Neuron (in vitro differentiated cells): ENCODE measurements at regions not wholly inside any gene's neighbourhood (a gene's known extent, or its start where the extent isn't known, plus 50 kb on each side); places are given as distances from the start of the nearest gene placed in this dataset.

Source experiments
- H2AFZ ChIP-seq: one replicate; pipeline ENCODE4 v1.6.1; 2013; ENCODE audit warnings: low read depth, mild to moderate bottlenecking, inconsistent platforms, low read length, moderate library complexity
- H3K27me3 ChIP-seq: one replicate; pipeline ENCODE4 v1.6.1; 2013; ENCODE audit warnings: low read length; ENCODE audit not compliant: insufficient read depth
- H3K36me3 ChIP-seq: one replicate; pipeline ENCODE4 v1.6.1; 2013; ENCODE audit warnings: low read length; ENCODE audit not compliant: insufficient read depth
- H3K4me1 ChIP-seq: one replicate; pipeline ENCODE4 v1.6.1; 2013; ENCODE audit warnings: low read length; ENCODE audit not compliant: insufficient read depth
- H3K4me3 ChIP-seq: 2 replicates; pipeline ENCODE4 v1.5.1; 2013; ENCODE audit warnings: mild to moderate bottlenecking, low read length, moderate library complexity
- H3K9me3 ChIP-seq: one replicate; pipeline ENCODE4 v1.6.1; 2013; ENCODE audit warnings: low read length

DNA sequence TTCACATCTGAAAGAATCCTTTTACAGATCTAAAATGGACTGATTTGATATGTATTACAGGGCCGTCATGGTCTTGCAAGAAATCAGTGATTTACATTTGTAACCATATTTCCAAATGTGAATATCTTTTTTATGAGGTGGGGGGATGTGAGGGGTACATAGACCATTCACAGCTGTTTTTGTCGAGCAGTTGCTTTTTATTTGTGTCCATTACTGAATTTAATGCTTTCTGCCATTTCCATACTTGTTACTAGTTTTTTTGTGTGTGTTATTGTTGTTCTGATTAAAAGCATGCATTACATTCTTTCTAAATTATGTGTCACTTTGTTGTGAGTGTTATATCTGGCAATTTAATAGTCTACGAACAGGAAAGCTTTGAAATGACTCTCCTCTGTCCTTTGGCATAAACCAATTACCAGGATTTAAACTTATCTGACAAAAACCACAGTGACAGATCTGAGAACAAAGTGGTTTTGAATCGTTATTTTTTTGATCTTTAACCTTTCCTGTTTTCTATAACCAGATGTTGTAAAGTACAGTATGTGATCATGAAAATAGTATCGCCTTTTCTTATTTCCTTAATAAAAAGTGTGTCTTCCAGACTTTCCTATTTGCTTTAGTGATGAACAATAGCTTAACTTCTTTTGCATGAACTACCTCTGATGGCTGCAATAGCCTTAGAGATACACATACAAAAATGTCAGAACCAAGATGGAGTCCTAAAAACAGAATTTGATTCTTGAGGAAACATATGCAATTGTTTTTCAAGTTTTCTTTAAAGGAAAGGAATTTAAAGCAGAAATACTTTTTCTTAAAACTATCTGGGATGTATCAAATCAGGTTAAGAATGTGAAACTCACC lies 354.2 kb upstream of the ACVR2A start:
- no peak overlapping the region for H3K4me3 ChIP-seq
- no peaks in the 10 kb centered on the region for H3K27me3 ChIP-seq
- H2AFZ ChIP-seq: peak overlapping the region; percentile 60
- peaks cover 2% of the 10 kb centered on the region for H3K4me1 ChIP-seq
- H3K36me3 ChIP-seq: no peaks in the 10 kb centered on the region
- no peaks in the 10 kb centered on the region for H3K9me3 ChIP-seq

DNA sequence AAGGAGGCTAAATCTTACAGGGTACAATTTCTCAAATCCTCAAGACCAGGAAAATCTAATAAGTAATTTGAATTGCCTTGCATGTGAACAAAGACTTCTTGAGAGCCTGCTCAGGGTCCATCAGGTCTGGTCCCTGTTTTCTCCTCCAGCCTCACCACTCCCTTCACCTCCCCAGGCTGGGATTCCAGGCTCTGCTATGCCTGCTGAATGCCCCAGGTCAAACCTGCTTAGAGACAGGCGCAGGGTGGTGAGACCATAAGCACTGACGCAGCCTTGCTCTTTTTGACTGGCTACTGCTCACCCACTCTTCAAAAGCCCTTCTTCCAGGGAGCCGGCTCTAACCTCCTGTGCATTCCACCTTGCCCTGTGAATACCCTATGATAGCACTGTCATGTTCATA lies 356.4 kb upstream of the ACVR2A start:
- Histone ChIP-seq H3K4me1 (no peaks in the 10 kb centered on the region), H3K36me3 (no peaks in the 10 kb centered on the region), H3K9me3 (no peaks in the 10 kb centered on the region), H3K27me3 (no peaks in the 10 kb centered on the region), H2AFZ (no peak overlapping the region), H3K4me3 (no peak overlapping the region)

DNA sequence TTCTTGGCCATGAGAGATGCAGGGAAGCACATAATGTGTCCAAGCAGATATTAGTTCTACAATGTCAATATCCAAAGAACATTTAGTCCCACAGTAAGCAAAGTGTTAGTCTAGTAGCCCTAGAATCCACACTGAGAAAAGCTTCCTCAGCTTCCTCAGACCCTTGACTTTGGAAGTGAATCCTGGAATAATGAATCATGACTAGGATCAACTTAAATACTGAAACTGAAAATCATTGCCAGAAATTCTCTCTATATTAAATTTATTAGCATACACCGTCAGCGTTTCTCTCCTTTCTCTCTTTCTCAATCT lies 356.9 kb upstream of the ACVR2A start:
- Histone ChIP-seq H3K9me3 (no peaks in the 10 kb centered on the region), H3K4me1 (no peaks in the 10 kb centered on the region), H3K27me3 (no peaks in the 10 kb centered on the region), H3K36me3 (no peaks in the 10 kb centered on the region), H2AFZ (no peak overlapping the region), H3K4me3 (no peak overlapping the region)

DNA sequence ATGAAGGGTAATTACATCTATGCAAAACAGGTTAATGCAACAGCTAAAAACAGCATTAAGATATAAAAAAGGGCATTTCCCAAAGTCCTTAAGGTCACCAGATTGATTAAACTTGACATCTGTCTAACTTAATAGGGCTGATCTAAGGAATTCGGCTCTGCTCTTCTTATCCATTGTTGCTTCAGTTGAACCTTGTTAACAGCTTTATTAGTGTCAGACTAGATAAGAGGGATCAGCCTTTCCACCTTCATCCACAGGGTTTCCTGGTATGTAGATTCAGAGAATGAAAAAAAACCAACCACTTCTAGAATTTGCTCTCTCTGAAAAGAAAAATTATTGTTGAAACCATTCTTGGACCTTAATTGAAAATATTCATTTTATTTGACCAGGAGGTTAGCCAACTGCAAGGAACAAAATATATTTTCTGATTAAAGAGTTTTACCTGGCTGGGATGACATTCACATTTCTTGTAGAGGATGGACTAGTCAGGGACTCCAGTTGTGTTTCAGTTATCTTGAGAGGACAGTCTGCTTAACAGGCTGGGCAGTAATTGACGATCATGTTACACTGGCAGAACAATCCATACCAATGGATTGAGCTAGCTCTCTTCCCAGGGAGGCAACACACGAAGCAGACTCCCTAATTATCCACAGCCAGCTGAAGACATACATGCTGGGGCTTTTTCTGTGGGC lies 357.4 kb upstream of the ACVR2A start:
- no peaks in the 10 kb centered on the region for H3K36me3 ChIP-seq
- no peak overlapping the region for H3K4me3 ChIP-seq
- no peaks in the 10 kb centered on the region for H3K27me3 ChIP-seq
- no peaks in the 10 kb centered on the region for H3K9me3 ChIP-seq
- H3K4me1 ChIP-seq: no peaks in the 10 kb centered on the region
- no peak overlapping the region for H2AFZ ChIP-seq

DNA sequence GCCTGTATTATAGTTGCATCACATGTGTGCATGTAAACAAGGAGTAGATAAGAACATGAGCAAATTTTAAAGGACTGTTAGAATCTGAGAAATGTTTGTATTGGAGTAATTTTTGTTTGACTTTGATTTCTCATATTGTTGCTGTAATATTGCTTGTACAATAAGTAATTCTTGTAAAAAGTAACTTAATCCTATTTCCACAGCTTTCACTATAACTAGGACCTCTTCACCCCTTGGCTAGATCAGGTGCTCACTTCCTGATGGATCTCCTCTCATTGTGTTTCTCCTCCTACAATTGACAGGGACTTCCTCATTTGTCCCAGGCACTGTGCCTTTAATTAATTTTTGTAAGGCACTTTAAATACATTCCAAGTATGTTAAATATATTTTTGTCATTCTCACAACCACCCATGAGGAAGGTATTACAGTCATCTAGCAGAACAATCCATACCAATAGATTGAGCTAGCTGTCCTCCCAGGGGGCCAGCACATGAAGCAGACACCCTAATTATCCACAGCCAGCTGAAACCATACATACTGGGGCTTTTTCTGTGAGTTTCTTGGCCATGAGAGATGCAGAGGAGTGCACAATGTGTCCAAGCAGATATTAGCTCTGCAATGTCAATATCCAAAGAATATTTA lies 359.5 kb upstream of the ACVR2A start:
- Histone ChIP-seq H3K4me3 (no peak overlapping the region), H3K27me3 (no peaks in the 10 kb centered on the region), H2AFZ (no peak overlapping the region), H3K9me3 (no peaks in the 10 kb centered on the region), H3K4me1 (no peaks in the 10 kb centered on the region), H3K36me3 (no peaks in the 10 kb centered on the region)

DNA sequence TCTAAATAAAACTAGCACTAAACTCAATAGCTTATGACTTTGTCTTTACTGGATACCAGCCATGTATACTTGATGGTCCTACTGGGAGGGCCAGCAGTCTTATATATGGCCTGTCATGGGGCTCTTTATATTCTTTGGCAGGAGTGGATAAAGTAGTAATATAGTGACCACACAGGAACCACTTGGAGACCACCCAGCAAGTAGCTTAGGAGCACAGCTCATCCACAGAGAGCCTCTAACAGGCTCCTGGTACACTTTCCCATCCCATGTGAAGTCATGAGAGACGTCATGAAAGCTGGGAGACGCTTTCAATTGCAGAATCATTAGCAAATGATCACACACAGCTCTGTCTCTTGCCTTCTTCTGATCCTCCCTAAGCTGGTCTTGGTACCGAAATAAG lies 360.9 kb upstream of the ACVR2A start:
- no peaks in the 10 kb centered on the region for H3K36me3 ChIP-seq
- H3K4me1 ChIP-seq: no peaks in the 10 kb centered on the region
- H3K27me3 ChIP-seq: no peaks in the 10 kb centered on the region
- no peak overlapping the region for H2AFZ ChIP-seq
- H3K4me3 ChIP-seq: no peak overlapping the region
- no peaks in the 10 kb centered on the region for H3K9me3 ChIP-seq

DNA sequence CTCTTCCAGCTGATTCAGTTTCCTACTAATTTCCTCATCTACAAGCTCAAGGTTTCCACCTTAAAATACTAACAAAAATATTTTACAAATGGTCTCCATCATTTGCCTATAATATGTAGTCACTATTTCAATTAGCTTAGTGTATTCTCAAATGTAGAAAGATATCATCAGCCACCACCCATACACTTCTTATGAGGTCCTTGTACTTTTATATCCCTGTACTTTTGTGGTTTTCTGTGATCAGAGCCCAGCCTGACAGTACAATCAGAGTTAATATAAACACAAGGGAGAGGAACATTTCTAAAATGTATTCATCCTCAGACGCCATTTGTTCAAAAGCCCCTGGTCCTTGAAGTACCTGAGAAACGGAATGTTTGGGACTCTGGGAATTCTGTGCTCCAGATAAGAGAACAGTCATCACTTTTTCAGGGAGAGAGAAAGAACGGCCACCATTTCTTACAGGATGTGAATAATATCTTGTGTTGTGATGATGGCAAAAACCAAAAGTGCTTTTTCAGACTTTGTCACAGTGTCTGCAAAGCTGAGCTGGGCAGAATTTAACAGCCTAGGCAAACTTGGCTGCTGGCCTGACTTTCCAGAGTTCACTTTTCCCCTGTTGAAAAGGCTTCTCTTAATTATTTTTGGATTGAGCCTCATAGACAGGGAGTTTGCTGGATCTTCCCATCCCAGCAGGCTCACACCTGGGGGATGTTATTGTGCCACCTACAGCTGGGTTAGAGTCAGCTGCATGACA lies 361.7 kb upstream of the ACVR2A start:
- Histone ChIP-seq H3K4me3 (no peak overlapping the region), H3K36me3 (no peaks in the 10 kb centered on the region), H3K27me3 (no peaks in the 10 kb centered on the region), H3K9me3 (no peaks in the 10 kb centered on the region), H3K4me1 (no peaks in the 10 kb centered on the region), H2AFZ (no peak overlapping the region)

DNA sequence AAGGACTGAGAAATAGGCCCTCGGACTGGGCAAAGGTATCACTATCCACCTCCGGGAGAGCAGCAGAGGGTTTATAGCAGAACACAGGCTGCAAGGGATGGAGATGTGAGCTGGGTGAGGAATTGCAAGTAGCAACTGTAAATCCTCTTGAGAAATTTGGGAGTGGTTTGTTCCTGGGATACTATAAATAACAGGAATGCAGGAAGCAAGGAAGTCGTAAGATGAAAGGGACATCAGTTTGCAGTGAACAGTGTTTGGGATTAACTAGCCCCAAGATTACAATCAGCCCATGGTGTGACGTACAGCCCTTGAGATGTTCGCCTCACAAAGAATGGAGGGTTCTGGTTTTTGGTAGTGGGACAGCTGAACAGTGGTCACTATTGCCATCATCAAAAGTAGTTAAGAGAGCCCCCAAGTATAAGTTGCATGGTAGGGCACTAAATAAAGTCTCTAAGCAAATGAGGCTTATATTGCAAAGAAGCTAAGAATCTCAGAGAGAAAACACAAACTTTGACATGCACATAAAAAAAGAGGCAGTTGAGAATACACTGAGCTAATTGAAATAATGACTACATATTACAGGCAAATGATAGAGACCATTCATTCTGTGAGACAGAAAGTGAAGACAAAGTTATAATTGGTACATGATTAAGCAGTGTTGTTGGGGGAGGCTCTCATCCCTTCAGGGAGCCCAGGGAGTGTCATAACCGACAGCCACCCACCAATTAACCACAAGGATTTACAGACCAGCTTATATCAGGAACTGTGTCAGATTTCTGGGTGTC lies 362.5 kb upstream of the ACVR2A start:
- Histone ChIP-seq H3K27me3 (no peaks in the 10 kb centered on the region), H2AFZ (no peak overlapping the region), H3K36me3 (no peaks in the 10 kb centered on the region), H3K4me3 (no peak overlapping the region), H3K9me3 (no peaks in the 10 kb centered on the region), H3K4me1 (no peaks in the 10 kb centered on the region)

DNA sequence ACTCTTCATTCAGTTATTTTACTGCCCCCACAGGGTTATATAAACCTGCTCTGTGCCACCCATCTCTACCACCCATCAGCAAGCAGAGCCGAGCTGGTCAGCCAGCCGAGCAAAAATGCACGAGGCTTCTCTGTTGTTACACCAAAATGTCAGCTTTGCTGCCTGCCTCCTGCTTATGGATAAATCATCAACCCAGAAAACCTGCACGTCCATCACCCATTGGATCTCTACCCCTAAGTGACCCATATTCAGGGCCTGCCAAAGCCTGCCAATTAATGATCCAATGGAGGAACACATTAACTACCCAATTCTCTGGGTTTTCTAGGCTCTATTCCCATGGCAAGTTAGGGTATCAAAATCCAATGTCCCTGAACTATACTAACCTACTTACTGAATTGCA lies 365.5 kb upstream of the ACVR2A start:
- Histone ChIP-seq H3K36me3 (no peaks in the 10 kb centered on the region), H2AFZ (no peak overlapping the region), H3K4me3 (no peak overlapping the region)

DNA sequence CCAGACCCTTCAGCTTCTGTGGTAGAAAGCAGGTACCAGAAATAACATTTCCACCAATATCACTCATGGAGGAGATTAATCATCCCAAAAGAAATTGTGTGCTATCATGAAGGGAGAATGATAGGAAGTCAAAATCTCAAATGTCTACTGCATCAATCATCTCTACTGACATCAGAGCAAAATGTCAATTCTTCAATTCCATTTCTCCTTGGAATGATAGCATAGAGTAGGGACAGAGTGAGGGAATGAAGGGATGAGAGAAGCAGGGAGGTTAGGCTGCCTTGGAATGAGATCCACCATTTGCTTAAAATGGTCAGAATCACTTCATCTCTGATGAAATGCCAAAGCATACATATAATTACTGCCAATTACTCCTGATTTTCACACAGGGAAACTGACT lies 371.8 kb upstream of the ACVR2A start:
- no peaks in the 10 kb centered on the region for H3K9me3 ChIP-seq
- no peaks in the 10 kb centered on the region for H3K36me3 ChIP-seq
- no peaks in the 10 kb centered on the region for H3K27me3 ChIP-seq
- no peak overlapping the region for H3K4me3 ChIP-seq
- no peak overlapping the region for H2AFZ ChIP-seq
- peaks cover 20% of the 10 kb centered on the region for H3K4me1 ChIP-seq

More for the DNA sequence above, 365.5 kb upstream of the ACVR2A start:
- Histone ChIP-seq H3K9me3 (no peaks in the 10 kb centered on the region), H3K4me1 (peaks cover 7% of the 10 kb centered on the region), H3K27me3 (no peaks in the 10 kb centered on the region)

DNA sequence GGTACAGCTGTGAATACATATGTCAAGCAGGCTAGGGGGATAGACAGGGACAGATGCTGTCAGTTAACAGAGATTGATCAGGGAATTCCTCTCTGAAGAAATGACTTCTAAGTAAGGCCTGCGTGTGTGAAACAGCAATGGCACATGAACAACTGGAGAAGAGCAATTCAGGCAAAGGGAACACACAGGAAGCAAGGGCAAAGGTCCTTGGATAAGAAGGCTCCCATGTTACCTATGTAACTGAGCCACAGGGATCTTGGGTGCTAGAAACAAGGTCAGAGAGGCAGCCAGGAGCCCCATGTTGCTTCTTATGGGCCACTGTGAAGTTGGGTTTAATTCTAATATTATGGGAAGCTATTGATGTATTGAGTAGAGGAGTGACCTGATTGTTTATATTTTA lies 373.7 kb upstream of the ACVR2A start:
- no peaks in the 10 kb centered on the region for H3K36me3 ChIP-seq
- H3K4me3 ChIP-seq: no peak overlapping the region
- no peaks in the 10 kb centered on the region for H3K9me3 ChIP-seq
- peaks cover 20% of the 10 kb centered on the region for H3K4me1 ChIP-seq
- H3K27me3 ChIP-seq: no peaks in the 10 kb centered on the region
- H2AFZ ChIP-seq: no peak overlapping the region

DNA sequence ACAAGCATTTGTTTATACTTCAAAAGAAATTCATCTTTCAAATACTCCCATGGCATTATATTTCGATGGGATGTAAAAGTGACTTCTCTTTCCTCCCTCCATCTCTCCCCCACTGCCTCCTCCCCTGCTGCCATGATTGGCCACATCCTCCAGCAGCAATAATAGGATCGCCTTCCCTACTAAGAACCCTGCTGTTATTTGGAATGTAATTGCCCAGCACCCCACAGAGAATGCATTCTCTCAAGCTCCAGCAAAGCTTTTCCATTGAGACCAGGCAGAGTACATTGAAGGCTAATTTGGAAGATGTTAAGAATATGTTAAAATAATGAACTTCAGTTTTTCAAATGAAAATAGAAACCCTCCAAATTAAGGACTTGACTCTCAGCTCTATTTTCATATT lies 375.4 kb upstream of the ACVR2A start:
- Histone ChIP-seq H3K4me1 (peaks cover 13% of the 10 kb centered on the region), H3K27me3 (no peaks in the 10 kb centered on the region), H3K9me3 (no peaks in the 10 kb centered on the region), H3K4me3 (no peak overlapping the region), H3K36me3 (no peaks in the 10 kb centered on the region), H2AFZ (no peak overlapping the region)
